ENCODE measurements at regions not wholly inside any gene's neighbourhood (a gene's known extent, or its start where the extent isn't known, plus 50 kb on each side); places are given as distances from the start of the nearest gene placed in this dataset.

DNA sequence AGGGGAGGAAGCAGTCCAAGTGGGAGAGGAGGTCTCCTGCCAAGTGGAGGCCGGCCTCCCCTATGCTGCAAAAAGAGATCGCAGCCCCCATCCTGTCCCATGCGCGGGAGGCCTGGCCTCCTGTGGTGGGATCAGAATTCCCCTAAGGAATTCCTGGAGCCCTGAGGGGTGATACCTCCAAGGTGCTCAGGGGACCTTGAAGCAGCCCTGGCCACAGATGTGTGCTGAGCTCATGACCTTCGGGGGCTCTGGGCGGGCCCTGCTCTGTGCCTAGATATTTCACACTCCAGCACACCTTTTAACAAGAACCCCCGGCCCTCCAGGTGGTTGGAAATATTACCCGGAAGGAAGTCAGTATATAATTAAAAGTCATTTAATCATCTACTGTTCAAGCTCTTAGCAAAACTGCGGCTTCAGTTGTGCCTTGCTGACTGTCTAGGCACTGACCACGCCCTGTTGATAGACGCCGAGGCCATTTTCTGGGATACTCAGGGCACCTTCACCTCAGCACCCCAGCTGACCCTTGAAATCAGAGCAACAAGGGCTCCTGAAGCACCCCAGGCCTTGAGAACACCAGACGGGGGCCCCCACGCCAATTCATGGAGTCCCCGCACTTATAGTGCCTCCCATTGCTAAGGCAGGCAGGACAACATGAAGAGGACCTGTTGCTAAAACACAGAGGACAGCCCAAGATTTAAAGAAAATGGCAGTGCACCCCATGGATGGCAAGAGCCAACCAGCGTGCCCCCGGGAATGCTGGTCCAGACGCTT lies 119.1 kb downstream of the NDUFA10 start:
- H3K27me3 ChIP-seq (replicated peaks in 1 of 2; ENCODE audit: control insufficient read depth in 2 of 2, insufficient read depth in 2 of 2, low read length in 1 of 2) = no peaks in the 10 kb centered on the region
- no peaks in the 10 kb centered on the region for H3K9me3 ChIP-seq (replicated peaks; ENCODE audit: control insufficient read depth, insufficient read depth, low read length)
- H3K4me2 ChIP-seq (ENCODE audit: control insufficient read depth, insufficient read depth) = no peak overlapping the region
- peaks cover 3% of the 10 kb centered on the region; the same call in 1 of the 2 replicates for H3K4me1 ChIP-seq (ENCODE audit: control insufficient read depth, insufficient read depth, low read length)
- intact Hi-C loops (cut with micrococcal nuclease; ENCODE audit: unreplicated experiment) (no loop called here), in situ Hi-C loops (cut with MboI) (no loop called here)
- H3K9ac ChIP-seq (ENCODE audit: control insufficient read depth, insufficient read depth, low read length) = no peak overlapping the region
- RAD21 ChIA-PET (ENCODE audit: unreplicated experiment) = no interaction called here
- POLR2A ChIA-PET = no interaction called here
- H4K20me1 ChIP-seq (ENCODE audit: control insufficient read depth, insufficient read depth) = no peaks in the 10 kb centered on the region
- 66% methylated on average over 18 of the region's 18 CpGs for WGBS (ENCODE audit: insufficient coverage, insufficient replicate concordance, low lambda C conversion rate, missing lambda C conversion rate)
- FAIRE-seq (no peak), ATAC-seq (no peak), DNase-seq (ENCODE audit: low read depth, low spot score) (no peak)
- SMC1A ChIA-PET (ENCODE audit: uncharacterized antibody, unreplicated experiment) = no interaction called here
- BruUV-seq (replicated peaks) = no TSS peak
- TF ChIP-seq SIN3A (IDR thresholded peaks at IDR 0.05; ENCODE audit: low read depth, low read length) (no peak), NBN (IDR thresholded peaks at IDR 0.05) (no peak), TCF3 (IDR thresholded peaks at IDR 0.05; ENCODE audit: borderline replicate concordance, insufficient read depth, low read depth, low read length) (no peak), MYB (IDR thresholded peaks at IDR 0.05; ENCODE audit: borderline replicate concordance, low read depth, low read length) (no peak), ETV6 (conservative IDR thresholded peaks at IDR 0.05 in 1 of 2, IDR thresholded peaks at IDR 0.05 in 1 of 2; ENCODE audit: borderline replicate concordance in 1 of 2, low read depth in 1 of 2) (no peak), ZNF274 (IDR thresholded peaks at IDR 0.05; ENCODE audit: insufficient read depth, insufficient read length) (no peak), PAX8 (IDR thresholded peaks at IDR 0.05) (no peak)
- TF ChIP-seq, protein P1, sequence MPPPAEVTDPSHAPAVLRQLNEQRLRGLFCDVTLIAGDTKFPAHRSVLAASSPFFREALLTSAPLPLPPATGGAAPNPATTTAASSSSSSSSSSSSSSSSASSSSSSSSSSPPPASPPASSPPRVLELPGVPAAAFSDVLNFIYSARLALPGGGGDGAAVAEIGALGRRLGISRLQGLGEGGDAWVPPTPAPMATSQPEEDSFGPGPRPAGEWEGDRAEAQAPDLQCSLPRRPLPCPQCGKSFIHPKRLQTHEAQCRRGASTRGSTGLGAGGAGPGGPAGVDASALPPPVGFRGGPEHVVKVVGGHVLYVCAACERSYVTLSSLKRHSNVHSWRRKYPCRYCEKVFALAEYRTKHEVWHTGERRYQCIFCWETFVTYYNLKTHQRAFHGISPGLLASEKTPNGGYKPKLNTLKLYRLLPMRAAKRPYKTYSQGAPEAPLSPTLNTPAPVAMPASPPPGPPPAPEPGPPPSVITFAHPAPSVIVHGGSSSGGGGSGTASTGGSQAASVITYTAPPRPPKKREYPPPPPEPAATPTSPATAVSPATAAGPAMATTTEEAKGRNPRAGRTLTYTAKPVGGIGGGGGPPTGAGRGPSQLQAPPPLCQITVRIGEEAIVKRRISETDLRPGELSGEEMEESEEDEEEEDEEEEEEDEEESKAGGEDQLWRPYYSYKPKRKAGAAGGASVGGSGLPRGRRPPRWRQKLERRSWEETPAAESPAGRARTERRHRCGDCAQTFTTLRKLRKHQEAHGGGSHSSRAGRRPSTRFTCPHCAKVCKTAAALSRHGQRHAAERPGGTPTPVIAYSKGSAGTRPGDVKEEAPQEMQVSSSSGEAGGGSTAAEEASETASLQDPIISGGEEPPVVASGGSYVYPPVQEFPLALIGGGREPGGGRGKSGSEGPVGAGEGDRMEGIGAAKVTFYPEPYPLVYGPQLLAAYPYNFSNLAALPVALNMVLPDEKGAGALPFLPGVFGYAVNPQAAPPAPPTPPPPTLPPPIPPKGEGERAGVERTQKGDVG (CRISPR knock-in tag; IDR thresholded peaks at IDR 0.05) = no peak
- CTCF ChIA-PET = no interaction called here
- H2AFZ ChIP-seq (ENCODE audit: control insufficient read depth, low read depth, low read length) = no peak overlapping the region
- no peaks in the 10 kb centered on the region for H3K36me3 ChIP-seq (ENCODE audit: control insufficient read depth in 2 of 2, insufficient read depth in 2 of 2, low read length in 1 of 2)
- H3K27ac ChIP-seq (ENCODE audit: control insufficient read depth, insufficient read depth) = no peak overlapping the region
- H3K79me2 ChIP-seq (ENCODE audit: control insufficient read depth, insufficient read depth, low read length) = no peaks in the 10 kb centered on the region
- H3K4me3 ChIP-seq = no peak overlapping the region

Measured in GM12878 (cell line).